ENCODE measurements at regions not wholly inside any gene's neighbourhood (a gene's known extent, or its start where the extent isn't known, plus 50 kb on each side); places are given as distances from the start of the nearest gene placed in this dataset.

DNA sequence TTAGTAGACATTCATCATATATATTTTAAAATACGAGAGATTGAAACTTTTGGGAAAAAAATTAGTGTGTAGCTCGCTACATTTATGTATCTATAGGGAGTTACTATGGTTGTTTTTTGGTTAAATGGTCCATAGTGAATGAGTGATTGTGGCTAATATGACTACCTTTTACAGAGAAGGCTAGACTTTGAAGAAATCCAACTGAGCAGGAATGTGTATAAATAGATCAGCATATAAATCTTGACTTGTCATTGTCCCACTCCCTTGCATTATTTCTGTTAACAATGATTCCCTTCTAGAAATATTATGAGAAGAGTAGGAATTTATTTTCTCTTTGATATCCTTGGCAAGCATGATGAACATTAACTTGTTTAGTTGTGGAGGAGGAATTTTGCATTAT, 737.8 kb upstream of the MAP3K7 start:
- DNase-seq, result no peak

DNA sequence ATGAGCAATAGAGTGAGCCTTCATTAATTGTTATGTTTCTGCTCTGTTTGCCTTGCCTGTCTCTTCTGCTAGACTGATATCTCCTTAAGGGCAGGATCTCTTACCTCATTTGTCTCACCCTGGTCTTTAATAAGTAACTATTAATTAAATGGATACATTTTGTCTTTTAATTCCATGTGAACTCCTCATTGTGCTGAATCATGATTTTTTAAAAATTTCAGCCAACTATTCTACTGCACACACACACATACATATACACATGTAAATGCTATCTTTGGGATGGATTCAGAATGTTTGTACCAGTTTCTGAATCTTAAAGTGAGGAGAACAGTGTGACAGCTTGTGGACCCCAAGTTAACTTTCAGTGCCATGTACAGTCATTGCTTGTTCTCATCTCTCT, 731.1 kb upstream of the MAP3K7 start:
- DNase-seq, result no peak

DNA sequence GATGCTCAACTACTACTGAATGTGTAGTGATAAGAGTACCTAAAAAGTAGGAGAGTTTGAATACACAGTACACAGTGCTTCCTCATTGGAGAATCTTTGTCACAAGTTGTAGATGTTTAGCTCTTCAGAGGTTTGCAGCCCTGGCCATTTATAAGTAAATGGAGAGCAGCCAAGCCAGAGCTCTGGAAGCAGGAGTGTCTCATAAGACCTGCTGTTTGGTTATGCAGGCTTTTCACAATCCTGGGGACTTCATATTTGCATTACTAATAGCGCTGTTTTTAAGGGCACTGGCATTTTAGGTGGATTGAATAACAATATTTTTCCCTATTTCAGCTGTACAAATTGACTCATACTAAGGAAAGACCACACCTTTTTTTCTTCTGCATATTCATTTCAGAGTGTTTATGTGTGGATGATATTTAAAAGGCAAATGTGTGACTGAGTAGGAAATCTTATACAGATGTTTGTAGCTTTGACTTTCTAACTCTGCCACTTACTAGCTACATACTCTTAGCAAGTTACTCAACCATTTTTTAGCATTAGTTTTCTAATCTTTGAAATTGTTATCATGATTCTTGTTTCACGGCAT, 730.5 kb upstream of the MAP3K7 start:
- no peak for DNase-seq

DNA sequence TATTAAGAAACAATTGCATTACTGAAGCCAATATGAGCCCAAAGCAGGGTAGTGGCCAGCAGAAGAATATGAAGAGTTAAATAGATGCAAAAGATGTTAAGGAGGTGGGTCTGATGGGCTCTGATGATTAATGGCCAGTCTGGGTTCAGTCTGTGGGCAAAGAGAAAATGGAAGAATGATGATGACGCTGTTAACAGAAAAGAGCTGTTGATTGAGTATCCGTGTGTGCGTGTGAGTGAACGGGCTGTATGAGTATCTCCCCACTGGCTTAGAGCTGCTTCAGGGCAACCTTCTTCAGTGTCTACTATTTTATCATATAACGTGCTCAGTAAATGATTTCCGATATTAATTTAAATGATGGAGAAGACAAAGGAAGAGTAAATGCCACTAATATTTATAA, 723.3 kb upstream of the MAP3K7 start:
- DNase-seq, result no peak

DNA sequence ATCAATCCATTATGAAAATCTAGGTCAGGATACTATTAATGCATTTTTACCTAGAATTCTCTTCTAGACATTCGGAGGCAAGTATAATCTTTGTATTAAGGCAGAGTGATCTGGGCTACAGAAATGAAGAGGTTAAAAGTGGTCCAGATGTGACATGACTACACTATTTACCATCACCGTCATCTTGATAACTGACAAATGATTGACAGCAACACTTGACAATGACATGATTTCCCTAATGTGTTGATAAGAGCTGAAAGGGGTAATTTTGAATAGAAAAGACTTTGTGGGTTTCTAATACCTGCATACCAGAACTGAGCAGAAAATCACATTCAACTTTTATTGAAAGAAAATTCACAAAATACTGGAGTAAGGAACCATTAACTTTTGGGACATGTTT, 718.9 kb upstream of the MAP3K7 start:
- no peak for DNase-seq

DNA sequence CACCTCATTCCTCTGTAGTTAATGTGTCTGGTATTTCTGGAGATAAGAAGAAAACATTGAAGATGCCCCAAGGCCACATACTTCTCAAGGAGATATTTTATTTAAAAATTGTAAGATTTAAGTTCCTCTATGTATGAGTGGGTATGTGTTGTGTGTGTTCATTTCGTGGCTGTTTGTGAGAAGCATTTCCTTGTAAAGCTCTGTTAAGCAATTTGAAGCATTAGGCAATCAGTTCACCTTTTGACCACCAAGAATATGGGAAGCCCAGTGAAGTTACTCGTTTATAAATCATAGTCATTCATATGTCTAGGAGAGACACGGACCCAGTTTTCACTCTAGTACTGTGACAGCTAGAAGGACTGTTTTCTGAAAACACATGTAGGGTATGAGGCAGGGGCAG, 717.6 kb upstream of the MAP3K7 start:
- DNase-seq, result no peak

DNA sequence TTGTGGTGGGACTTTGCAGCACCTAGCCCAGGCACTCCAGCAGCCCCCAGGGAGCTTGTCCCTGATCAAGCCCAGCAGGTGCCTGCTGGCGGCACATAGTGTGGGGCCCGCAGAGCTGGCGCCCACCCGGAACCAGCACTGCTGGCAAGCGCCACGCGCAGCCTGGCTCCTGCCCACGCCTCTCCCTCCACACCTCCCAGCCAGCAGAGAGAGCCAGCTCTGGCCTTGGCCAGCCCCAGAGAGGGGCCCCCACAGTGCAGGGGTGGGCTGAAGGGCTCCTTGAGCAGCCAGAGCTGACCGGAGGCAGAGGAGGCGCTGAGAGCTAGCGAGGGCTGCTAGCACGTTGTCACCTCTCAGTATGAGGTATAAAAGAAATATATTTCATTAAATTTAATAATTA, 716.5 kb upstream of the MAP3K7 start:
- DNase-seq, result no peak

DNA sequence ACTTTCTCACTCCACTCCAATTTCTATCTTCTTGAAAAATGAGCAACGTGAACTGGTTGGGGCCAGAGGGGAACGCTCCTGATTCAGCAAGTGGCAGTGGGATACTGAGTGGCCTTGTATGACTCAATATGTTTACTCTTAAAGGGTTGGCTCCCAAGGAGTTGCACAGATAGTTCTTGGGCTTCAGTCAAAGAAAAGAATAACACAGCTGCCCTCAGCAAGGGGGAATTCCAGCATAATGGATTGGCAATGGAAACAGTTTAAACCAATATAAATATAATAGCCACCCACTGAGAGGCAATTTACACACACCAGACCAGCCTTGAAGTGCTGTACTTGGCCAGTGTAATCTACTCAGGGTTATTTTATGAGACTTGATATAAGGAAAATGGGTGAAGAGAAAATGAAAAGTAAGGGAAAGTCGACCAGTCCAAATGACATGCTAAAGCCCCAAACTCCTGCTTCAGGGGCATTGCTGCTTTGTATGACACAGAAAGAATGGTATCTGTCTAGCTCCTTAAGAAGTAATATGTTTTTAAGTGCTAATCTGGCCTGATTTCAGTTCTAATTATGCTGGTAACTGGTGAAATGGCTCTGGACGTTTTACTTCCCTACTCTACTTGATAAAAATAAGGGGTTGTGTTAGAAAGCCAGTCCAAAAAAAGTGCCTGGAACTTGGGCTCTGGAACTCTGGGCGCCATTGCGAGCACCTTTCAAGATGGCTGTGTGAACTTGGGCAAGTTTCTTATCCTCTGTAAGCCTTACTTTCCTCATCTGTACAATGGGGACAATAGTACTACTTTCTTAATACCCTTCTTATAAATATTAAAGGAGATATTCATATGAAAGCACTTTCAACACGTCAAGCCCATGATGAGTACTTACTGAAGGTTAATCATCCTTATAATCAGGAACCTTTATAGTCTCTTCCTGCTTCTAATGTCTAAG, 712.9 kb upstream of the MAP3K7 start:
- peak; percentile 9 for DNase-seq

DNA sequence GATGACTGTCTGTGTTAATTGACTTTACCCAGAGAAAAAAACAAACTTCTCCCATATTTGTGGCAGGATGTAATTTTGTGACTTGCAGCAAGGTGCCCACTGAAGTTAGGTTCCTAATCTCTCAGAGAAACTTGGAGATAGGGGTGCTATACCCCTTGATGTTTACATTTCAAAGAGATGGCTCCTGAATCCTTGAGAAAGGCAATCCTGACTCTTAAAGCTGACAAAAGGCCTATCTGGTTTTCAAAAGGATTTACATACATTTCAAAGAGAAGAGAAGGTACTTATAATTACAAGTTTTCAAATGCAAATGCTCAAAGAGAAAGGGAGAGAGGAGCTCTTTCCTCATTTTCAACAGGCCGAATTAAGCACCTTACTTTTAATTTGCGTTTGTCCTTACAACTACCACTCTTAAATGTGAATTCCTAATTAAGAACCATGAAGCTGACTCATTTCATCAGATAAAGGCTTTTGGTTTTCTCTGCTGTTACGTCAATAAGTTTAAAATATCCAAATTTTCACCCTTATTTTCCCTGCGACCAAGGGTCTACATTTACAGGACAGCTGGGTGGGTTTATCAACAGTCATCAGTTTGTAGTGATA, 711.8 kb upstream of the MAP3K7 start:
- DNase-seq, result no peak

DNA sequence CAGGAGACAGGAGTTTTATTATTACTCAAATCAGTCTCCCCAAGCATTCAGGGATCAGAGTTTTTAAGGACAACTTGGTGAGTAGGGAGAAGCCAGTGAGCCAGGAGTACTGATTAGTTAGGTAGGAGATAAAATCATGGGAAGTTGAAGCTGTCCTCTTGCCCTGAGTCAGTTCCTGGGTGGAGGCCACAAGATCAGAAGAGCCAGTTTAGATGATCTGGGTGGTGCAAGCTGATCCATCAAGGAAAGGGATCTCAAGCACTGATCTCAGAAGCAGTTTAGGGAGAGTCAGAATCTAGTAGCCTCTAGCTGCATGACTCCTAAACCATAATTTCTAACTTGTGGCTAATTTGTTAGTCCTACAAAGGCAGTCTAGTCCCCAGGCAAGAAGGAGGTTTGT, 706.5 kb upstream of the MAP3K7 start:
- no peak for DNase-seq

DNA sequence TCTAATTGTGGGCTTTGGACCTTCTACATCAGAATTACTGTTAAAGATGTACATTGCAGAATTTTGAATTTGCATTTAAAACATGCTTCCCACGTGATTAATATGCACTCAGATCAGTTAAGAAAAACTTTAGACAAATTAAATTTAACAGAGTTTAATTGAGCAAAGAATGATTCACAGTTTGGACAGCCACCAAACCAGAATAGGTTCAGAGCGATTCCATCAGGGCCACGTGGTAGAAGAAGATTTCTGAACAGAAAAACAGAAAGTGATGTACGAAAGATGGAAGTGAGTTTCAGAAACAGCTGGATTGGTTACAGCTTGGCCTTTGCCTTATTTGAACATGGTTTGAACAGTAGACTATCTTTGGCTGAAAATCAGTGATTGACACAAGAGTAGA, 704.2 kb upstream of the MAP3K7 start:
- no peak for DNase-seq

DNA sequence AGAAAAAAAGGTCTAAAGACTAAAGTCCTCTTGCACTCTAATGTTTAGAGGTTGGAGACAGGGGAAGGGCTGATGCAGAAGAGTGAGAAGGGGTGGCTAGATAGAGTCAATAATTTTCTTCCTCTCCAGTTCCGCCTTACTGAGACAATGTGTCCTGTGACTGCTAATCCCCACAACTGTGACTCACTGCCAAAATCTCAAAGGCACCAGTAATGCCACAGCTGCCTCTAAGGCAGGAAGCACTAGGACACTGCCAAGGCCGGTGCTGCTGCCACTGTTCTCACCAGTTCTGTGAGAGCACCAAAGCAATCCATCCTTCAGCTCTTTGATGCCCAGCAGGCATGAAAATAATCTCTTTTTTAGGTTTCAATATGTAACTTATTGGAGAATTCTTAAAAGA, 701.9 kb upstream of the MAP3K7 start:
- no peak for DNase-seq

DNA sequence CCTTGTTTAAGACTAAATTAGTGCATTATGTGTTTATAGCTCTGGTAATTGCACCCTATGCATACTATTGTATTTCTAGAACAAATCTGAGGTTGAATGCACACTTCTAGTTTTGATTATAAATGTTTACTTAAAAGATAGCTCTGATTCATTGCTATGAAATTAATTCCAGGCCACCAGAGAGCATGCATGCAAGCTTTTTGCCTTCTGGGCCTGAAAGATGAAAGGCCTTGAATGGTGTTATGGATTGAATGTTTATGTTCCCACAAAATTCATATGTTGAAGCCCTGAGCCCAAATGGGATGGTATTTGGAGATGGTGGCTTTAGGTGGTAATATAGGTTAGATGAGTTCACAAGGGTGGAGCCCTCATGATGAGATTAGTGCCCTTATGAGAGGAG, 695.0 kb upstream of the MAP3K7 start:
- DNase-seq, result no peak

DNA sequence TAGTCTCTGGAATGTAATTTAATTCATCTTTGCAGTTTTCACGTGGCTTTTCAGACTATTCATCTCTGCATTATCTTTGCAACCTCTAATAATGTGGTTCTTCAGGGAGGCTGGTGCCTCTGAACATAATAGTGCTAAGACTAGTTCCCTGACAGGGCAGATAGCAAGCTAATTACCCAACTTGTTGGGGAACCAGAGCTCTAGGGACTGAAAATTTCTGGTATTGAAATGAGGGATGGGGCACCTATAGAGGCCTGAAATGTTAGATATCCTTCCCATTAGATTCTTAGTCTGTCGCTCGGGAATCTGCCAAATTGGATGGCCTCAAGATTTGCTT, 693.6 kb upstream of the MAP3K7 start:
- no peak for DNase-seq

DNA sequence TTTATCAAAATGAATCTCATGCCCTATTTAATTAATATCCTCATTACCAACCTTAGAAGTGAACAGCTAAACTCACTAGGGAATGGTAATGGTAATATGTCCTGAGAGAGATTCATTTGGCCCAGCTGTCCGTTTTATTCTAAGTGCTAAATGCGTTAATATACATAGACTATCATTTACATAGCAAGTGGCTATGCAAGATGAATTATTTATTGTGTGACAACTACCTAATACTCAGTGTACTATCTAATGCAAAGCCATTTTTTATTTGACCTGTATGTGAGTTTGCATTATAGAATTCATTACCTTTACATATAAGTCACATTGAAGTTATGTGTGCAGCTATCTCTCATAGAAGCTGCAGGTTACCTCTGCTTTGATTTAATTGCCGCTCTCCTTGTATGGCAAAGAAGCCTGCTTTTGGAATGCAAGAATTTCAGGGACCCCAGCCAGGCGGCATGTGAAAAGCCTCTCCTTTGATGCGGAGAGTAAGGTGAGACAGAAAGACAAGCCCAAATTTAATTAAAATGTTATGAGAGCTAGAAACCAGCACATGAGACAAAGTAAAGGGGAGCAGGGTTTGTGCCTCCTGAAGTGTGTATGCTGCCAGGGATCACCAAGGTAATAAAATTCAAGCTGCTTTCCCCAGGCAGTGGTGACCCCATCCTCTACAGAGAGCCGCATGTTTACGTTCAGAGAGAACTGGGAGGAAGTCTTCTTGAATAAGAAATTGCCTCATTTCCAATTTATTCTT, 693.0 kb upstream of the MAP3K7 start:
- DNase-seq, result no peak

DNA sequence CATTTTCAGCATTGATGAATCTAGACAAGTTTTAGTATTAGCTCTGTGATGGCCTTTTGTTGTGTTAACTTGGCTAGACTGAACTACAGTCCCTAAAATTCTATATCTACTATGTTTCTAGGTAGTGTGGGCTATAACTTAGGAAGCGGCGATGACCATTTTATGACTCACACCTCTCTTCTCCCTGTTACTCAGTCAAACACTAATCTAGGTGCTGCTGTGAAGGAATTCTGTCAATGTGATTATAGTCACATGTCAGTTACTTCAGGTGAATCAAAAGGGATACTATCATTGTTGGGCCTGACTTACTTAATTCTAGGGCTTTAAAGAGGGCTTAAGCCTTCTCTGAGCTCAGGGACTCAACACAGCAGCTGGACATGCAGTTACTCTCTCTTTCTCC, 691.5 kb upstream of the MAP3K7 start:
- no peak for DNase-seq

DNA sequence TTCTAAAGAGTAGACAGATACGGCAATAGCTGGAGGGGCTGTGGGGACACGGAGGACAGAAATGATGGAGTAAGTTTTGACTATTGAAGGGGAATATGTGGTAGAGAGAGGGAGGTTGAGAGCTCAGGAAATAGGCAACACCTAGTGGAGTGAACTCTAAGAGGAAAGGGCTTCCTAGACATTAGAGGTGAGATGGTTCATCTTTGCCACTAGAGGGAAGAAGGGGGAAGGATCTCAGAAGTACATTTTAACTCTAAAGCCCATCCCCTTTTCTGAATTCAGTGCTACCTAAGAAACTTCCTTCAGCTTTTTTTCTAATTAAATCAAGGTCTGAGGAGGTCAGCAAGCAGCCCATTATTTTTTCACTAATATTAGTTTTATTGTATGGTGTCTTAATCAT, 689.4 kb upstream of the MAP3K7 start:
- no peak for DNase-seq

DNA sequence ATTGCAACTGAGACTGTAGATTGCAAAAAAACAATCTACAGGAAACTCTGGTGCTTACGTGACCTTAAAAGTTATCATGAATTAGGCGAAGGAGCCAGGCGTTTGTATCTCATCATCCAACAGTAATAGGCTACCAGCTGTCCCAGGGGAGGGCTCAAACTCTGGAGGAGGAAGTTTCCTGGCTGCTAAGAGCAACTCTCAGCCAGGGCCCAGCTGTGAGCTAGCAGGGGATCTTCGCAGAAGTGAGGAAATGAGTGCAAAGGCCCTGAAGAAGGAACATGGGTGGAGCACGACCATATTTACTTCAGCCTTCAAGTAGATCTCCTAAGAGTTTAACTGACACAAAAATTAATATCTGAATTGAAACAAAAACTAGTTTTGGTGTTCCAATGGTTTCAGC, 686.9 kb upstream of the MAP3K7 start:
- no peak for DNase-seq

DNA sequence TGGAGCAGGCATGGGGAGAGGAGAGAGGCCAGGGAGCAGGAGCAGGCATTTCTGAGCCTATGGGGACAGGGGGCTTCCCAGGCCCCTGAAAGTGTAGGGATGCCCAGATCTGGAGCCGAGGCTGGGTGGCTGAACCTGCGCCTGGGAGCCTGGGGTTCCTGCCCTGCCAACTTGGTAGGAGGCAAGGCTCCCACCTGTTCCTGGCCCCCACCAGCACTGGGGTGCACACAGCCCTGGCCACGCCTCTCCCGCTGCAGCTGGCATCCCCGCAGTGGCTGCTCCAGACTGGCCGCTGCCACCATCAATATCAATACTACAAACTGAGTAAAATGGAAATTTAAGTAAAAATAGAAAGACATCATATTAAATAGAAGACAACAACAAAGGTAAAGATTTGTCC, 684.9 kb upstream of the MAP3K7 start:
- DNase-seq, result no peak

DNA sequence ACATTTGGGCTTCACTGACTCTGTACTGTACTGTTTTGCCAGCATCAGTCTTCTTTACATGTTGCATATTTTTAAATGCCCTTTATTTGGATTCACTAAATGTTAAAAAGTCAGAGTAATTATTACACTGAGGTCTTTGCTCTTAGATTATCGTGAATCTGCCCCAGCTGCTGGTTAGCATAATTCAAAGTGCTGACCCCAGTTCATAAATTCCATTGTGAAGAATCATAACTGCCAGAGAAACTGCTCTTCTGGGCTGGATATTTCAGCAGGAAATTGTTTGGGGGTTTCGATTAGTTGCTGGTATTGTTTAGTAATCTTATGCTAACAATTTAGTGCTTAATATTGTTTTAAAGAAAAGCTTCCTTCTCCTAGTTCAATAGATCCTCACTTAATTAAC, 682.1 kb upstream of the MAP3K7 start:
- DNase-seq, result peak; percentile 40

DNA sequence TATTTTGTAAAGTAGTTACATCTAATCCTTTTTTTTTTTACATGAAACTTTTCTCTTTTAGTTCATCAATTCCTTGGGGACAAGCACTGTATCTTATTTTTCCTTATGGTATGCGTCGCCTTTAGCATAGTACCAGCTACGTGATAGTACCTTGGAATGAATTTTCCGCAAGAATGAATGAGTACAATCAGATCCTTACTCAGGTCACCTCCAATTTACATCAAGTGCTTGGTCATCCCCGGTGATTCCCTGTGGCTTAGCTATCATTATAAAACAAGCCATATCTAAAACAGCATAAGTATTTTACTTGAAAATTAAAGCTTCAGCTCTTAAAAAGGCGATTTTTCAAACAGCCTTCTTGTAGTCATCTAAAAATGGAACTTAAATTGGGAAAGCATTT, 680.4 kb upstream of the MAP3K7 start:
- DNase-seq, result no peak

DNA sequence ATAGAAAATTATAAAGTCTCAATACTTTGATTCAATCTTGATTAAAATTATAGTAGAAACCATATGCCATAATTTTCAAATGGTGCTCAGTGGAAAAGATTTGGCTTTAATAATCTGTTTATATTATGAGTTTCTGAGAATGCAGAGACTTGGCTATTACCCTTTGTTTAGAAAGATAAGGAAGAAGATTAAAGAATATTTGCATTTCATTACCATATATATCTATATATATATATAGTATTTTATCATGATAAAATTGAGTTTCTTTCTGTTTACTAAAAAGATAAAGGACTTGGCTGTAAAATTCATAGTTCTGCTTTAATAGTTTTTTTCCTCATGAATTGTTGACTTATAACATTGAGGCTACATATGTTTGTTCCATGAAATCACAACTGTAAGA, 679.3 kb upstream of the MAP3K7 start:
- DNase-seq, result no peak

DNA sequence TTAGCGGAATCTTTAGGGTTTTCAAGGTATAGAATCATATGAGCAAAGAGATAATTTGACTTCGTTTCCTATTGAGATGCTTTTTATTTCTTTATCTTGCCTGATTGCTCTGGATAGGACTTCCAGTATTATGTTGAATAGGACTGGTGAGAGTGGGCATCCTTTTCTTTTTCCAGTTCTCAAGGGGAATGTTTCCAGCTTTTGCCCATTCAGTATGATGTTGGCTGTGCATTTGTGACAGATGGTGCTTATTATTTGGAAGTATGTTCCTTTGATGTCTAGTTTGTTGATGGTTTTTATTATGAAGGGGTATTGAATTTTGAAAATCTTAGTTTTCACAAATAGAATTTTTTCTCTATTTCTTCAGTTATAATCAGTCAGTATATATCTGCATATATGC, 656.6 kb upstream of the MAP3K7 start:
- no peak for DNase-seq

DNA sequence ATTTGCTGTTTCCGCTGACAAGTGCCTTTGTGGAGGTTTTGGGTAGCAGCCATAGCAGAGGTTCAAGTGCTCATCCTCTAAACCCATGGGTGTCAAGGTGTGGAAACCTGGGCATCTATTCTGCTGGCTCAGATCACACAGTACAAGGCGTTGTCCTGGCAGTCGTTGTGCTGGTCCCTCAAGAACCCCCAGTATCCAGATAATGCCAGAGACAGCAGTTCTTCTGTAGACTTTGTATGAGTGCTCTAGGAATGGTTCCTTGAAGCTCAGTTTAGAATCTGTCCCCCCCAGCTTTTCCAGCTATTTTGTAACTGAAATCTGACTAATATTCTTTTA, 655.7 kb upstream of the MAP3K7 start:
- no peak for DNase-seq

Data from fibroblast of skin of right biceps (primary cell).